SK-N-MC (cell line): ENCODE measurements at regions not wholly inside any gene's neighbourhood (a gene's known extent, or its start where the extent isn't known, plus 50 kb on each side); places are given as distances from the start of the nearest gene placed in this dataset.

Experiments used
- EZH2 ChIP-seq: fragments of 200-600 bp; sonication (generic); IDR thresholded peaks from one replicate; pipeline ENCODE4 v1.6.1; 2017; ENCODE audit warnings: antibody characterized with exemption
- FOXP2 ChIP-seq: optimal IDR thresholded peaks from 2 replicates; pipeline ENCODE3; 2011; ENCODE audit warnings: mild to moderate bottlenecking, moderate library complexity; ENCODE audit not compliant: insufficient read depth; ENCODE audit errors: extremely low read length, control extremely low read depth
- POLR2AphosphoS5 ChIP-seq: IDR thresholded peaks from 2 replicates; pipeline ENCODE4 v1.6.1; 2012; ENCODE audit warnings: mild to moderate bottlenecking, low read depth, low read length, borderline replicate concordance

- TF ChIP-seq POLR2AphosphoS5 (no peak), FOXP2 (no peak), EZH2 (no peak)
Observed at GRCh38 chr5:126182971-126183695, 240.1 kb upstream of the GRAMD2B start.
